PC-9 (cell line): ENCODE measurements at regions not wholly inside any gene's neighbourhood (a gene's known extent, or its start where the extent isn't known, plus 50 kb on each side); places are given as distances from the start of the nearest gene placed in this dataset.

Experiments used
- BruUV-seq: library from RNA; stranded (reverse); fragments of 400-500 nt; replicated peaks from 2 replicates; lab custom pipeline; 2021; lab: Mats Ljungman, UMichigan
- CTCF ChIA-PET: fragments of 300-600 bp; sonication (Branson Sonifier 250); formaldehyde crosslinking; loops from one replicate; lab custom pipeline; 2022; ENCODE audit warnings: antibody characterized with exemption; lab: Charles Lee
- POLR2A ChIA-PET: fragments of 300-600 bp; sonication (Branson Sonifier 250); formaldehyde crosslinking; loops from one replicate; lab custom pipeline; 2022; ENCODE audit warnings: antibody characterized with exemption; ENCODE audit not compliant: unreplicated experiment; lab: Charles Lee
- DNase-seq, 2 experiments: peaks; one replicate each; pipeline versions ENCODE4 v3.0.0 to v3.0.0-alpha.2; 2015 to 2022; ENCODE audit warnings: mixed read lengths in 1 of 2
- H2AFZ ChIP-seq: fragments of 200-600 bp; sonication (generic); 2 replicates; pipeline ENCODE4 v1.8.1; 2017; ENCODE audit warnings: antibody characterized with exemption
- H3F3A ChIP-seq: fragments of 200-600 bp; sonication (generic); 2 replicates; pipeline ENCODE4 v1.8.1; 2017; ENCODE audit warnings: antibody characterized with exemption, mild to moderate bottlenecking, low read depth; ENCODE audit not compliant: insufficient read depth
- H3K27ac ChIP-seq: fragments of 200-600 bp; sonication (generic); 2 replicates; pipeline ENCODE4 v1.6.1; 2016; ENCODE audit warnings: mixed run types
- H3K27me3 ChIP-seq: fragments of 200-600 bp; sonication (generic); 2 replicates; pipeline ENCODE4 v1.6.1; 2016; ENCODE audit warnings: low read depth, mixed run types; ENCODE audit not compliant: insufficient read depth
- H3K36me3 ChIP-seq: fragments of 200-600 bp; sonication (generic); 2 replicates; pipeline ENCODE4 v1.6.1; 2016; ENCODE audit warnings: low read depth, mixed run types
- H3K4me1 ChIP-seq: fragments of 200-600 bp; sonication (generic); replicated peaks from 2 replicates; pipeline ENCODE4 v1.6.1; 2016; ENCODE audit warnings: mixed run types; ENCODE audit not compliant: insufficient read depth
- H3K4me2 ChIP-seq: fragments of 200-600 bp; sonication (generic); 2 replicates; pipeline ENCODE4 v1.6.1; 2017; ENCODE audit warnings: mixed run types
- H3K4me3 ChIP-seq: fragments of 200-600 bp; sonication (generic); 2 replicates; pipeline ENCODE4 v1.6.1; 2016; ENCODE audit warnings: mixed run types
- H3K79me2 ChIP-seq: fragments of 200-600 bp; sonication (generic); 2 replicates; pipeline ENCODE4 v1.6.1; 2017; ENCODE audit warnings: low read depth, mixed run types
- H3K9me2 ChIP-seq: fragments of 200-600 bp; sonication (generic); 2 replicates; pipeline ENCODE4 v1.8.1; 2017; ENCODE audit warnings: mild to moderate bottlenecking; ENCODE audit not compliant: insufficient read depth
- H3K9me3 ChIP-seq: fragments of 200-600 bp; sonication (generic); 2 replicates; pipeline ENCODE4 v1.8.1; 2016; ENCODE audit warnings: low read depth; ENCODE audit not compliant: insufficient read depth
- H4K20me1 ChIP-seq: fragments of 200-600 bp; sonication (generic); 2 replicates; pipeline ENCODE4 v1.8.1; 2017; ENCODE audit not compliant: insufficient read depth
- EZH2 ChIP-seq: fragments of 200-600 bp; sonication (generic); IDR thresholded peaks from 2 replicates; pipeline ENCODE4 v1.8.0; 2017; ENCODE audit warnings: antibody characterized with exemption, low read depth
- intact Hi-C: fragments of 100-400 bp; cut with micrococcal nuclease; formaldehyde crosslinking; loops from one replicate; pipeline ENCODE4 v1.10.0; 2022; ENCODE audit not compliant: unreplicated experiment
- TF ChIP-seq, protein P1 (sequence below): fragments of 200-600 bp; sonication (generic); conservative IDR thresholded peaks from 2 replicates; pipeline ENCODE4 v1.6.1; 2017; ENCODE audit warnings: mixed run types, antibody characterized with exemption, mild to moderate bottlenecking, moderate library complexity

DNA sequence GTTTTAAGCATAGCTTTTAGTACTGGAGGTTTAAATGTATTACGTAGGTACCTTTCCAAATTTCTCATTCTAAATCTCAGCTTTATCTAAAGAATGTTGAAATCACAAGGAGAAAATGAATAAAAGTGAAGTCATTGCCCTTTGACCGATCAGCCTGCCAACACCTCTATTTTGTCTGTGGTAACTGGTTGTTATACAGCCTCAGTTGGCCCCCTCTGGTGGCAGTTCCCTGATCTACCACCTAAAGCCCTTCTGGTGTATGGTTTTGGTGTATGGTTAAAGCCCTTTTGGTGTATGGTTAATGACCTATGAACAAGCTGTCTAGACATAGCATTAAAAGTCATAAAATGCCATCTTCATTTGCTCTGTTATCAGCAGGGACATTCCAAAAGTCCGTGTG is 378.2 kb upstream of the AZI2 start:
- no peaks in the 10 kb centered on the region for H3K9me3 ChIP-seq
- no peaks in the 10 kb centered on the region for H3K36me3 ChIP-seq
- intact Hi-C loops = no loop called here
- no peaks in the 10 kb centered on the region for H3F3A ChIP-seq
- no peaks in the 10 kb centered on the region for H3K9me2 ChIP-seq
- no peak overlapping the region for H2AFZ ChIP-seq
- H3K4me1 ChIP-seq = no peaks in the 10 kb centered on the region
- H3K27me3 ChIP-seq = no peaks in the 10 kb centered on the region
- H3K4me2 ChIP-seq = no peak overlapping the region
- H3K27ac ChIP-seq = no peak overlapping the region
- no TSS peak for BruUV-seq
- no peak overlapping the region for H3K4me3 ChIP-seq
- TF ChIP-seq, protein P1, sequence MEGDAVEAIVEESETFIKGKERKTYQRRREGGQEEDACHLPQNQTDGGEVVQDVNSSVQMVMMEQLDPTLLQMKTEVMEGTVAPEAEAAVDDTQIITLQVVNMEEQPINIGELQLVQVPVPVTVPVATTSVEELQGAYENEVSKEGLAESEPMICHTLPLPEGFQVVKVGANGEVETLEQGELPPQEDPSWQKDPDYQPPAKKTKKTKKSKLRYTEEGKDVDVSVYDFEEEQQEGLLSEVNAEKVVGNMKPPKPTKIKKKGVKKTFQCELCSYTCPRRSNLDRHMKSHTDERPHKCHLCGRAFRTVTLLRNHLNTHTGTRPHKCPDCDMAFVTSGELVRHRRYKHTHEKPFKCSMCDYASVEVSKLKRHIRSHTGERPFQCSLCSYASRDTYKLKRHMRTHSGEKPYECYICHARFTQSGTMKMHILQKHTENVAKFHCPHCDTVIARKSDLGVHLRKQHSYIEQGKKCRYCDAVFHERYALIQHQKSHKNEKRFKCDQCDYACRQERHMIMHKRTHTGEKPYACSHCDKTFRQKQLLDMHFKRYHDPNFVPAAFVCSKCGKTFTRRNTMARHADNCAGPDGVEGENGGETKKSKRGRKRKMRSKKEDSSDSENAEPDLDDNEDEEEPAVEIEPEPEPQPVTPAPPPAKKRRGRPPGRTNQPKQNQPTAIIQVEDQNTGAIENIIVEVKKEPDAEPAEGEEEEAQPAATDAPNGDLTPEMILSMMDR = peak; percentile 48
- no peak for TF ChIP-seq EZH2
- CTCF ChIA-PET = no interaction called here
- peak in 1 of 2 experiments; percentile 23 for DNase-seq
- H4K20me1 ChIP-seq = no peaks in the 10 kb centered on the region
- no peaks in the 10 kb centered on the region for H3K79me2 ChIP-seq
- POLR2A ChIA-PET = no interaction called here

DNA sequence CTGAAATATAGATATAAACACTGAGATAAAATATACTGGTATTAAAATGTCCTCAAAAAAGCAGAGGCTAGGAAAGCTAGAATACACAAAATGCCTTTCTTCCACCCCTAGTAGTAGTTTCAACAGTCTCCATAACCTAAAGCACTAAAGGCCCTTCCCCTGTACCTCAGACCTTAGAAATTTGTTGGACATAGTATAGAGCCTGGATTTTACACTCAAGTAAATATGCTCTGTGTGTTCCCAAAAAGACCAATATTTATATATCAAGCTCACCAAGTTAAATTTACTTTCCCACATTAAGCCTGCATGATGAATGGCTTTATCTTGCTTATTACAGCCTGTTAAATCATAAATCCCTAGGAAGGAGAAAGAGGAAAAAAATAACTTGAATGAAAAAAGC is 378.7 kb upstream of the AZI2 start:
- Histone ChIP-seq H3K27ac (no peak overlapping the region), H3K79me2 (no peaks in the 10 kb centered on the region), H3K9me3 (no peaks in the 10 kb centered on the region), H3K9me2 (no peaks in the 10 kb centered on the region), H3K4me1 (no peaks in the 10 kb centered on the region), H3K4me2 (no peak overlapping the region), H3K27me3 (no peaks in the 10 kb centered on the region), H3K4me3 (no peak overlapping the region), H3F3A (no peaks in the 10 kb centered on the region), H3K36me3 (no peaks in the 10 kb centered on the region), H4K20me1 (no peaks in the 10 kb centered on the region), H2AFZ (no peak overlapping the region)
- ChIA-PET POLR2A (no interaction called here), CTCF (interaction anchor here (0.6 kb wide), 1 partner anchor 13 kb away, joined by 3 read pairs; no protein-coding TSS in a partner anchor)
- DNase-seq = no peak
- TF ChIP-seq, protein P1 = no peak
- no peak for TF ChIP-seq EZH2
- intact Hi-C loops = no loop called here
- BruUV-seq = no TSS peak

DNA sequence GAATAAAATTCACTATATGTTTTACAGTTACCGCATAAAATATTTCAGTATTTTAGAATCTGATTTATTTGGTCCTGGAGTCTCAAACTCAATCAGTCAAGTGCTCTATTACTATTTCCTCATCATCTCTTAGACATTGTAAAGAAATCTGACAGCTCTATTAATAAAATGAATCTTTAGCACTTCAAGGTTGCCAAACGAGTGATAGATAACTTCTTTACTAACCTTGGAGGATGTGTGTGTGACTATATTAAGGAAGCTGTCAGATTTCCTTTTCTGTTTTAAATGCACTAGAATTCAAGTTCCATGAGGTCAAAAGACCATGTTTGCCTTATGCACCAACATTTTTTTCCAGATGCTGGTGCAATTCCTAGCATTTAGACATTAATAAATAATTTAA is 389.8 kb upstream of the AZI2 start:
- no peak for DNase-seq
- H3F3A ChIP-seq = no peaks in the 10 kb centered on the region
- intact Hi-C loops = no loop called here
- no peak overlapping the region for H3K4me2 ChIP-seq
- H3K4me3 ChIP-seq = no peak overlapping the region
- no peaks in the 10 kb centered on the region for H3K9me2 ChIP-seq
- H4K20me1 ChIP-seq = no peaks in the 10 kb centered on the region
- no peaks in the 10 kb centered on the region for H3K4me1 ChIP-seq
- H3K79me2 ChIP-seq = no peaks in the 10 kb centered on the region
- BruUV-seq = no TSS peak
- no peaks in the 10 kb centered on the region for H3K27me3 ChIP-seq
- H3K27ac ChIP-seq = no peak overlapping the region
- H2AFZ ChIP-seq = no peak overlapping the region
- no peaks in the 10 kb centered on the region for H3K9me3 ChIP-seq
- POLR2A ChIA-PET = no interaction called here
- no peak for TF ChIP-seq EZH2
- TF ChIP-seq, protein P1 = no peak
- CTCF ChIA-PET = no interaction called here
- H3K36me3 ChIP-seq = no peaks in the 10 kb centered on the region
